ENCODE measurements at regions not wholly inside any gene's neighbourhood (a gene's known extent, or its start where the extent isn't known, plus 50 kb on each side); places are given as distances from the start of the nearest gene placed in this dataset.

DNA sequence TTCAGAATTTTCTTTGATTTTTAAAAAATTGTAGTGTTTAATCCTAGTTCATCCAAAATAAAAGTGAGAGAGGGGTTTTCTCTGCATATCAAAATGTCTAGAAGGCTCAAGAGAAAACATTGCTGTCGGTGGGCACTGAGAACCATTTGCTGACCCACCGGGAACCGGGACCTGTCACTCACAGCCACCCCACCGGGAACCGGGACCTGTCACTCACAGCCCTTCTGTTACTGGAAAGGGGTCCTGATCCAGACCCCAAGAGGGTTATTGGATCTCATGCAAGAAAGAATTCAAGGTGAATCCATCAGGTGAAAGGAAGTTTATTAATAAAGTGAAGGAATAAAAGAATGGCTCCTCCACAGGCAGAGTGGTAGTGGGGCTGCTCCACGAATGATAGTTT, 106.0 kb upstream of the SFSWAP start:
- TF ChIP-seq, protein P1, sequence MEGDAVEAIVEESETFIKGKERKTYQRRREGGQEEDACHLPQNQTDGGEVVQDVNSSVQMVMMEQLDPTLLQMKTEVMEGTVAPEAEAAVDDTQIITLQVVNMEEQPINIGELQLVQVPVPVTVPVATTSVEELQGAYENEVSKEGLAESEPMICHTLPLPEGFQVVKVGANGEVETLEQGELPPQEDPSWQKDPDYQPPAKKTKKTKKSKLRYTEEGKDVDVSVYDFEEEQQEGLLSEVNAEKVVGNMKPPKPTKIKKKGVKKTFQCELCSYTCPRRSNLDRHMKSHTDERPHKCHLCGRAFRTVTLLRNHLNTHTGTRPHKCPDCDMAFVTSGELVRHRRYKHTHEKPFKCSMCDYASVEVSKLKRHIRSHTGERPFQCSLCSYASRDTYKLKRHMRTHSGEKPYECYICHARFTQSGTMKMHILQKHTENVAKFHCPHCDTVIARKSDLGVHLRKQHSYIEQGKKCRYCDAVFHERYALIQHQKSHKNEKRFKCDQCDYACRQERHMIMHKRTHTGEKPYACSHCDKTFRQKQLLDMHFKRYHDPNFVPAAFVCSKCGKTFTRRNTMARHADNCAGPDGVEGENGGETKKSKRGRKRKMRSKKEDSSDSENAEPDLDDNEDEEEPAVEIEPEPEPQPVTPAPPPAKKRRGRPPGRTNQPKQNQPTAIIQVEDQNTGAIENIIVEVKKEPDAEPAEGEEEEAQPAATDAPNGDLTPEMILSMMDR (IDR thresholded peaks at IDR 0.05) = no peak
- no peak for TF ChIP-seq POLR2A (IDR thresholded peaks at IDR 0.05)
- Histone ChIP-seq H3K36me3 (no peaks in the 10 kb centered on the region), H3K27ac (no peak overlapping the region), H3K9me3 (no peaks in the 10 kb centered on the region), H3K4me3 (replicated peaks in 1 of 3) (no peak overlapping the region), H3K27me3 (no peaks in the 10 kb centered on the region), H3K4me1 (no peaks in the 10 kb centered on the region)
- WGBS, 2 donors = 85 to 89% methylated on average over 6 of the region's 6 CpGs
- intact Hi-C loops (cut with DNase I) = no loop called here
- DNase-seq = no peak

- Histone ChIP-seq H3K36me3 (no peaks in the 10 kb centered on the region), H3K27me3 (no peaks in the 10 kb centered on the region), H3K4me3 (replicated peaks in 1 of 3) (no peak overlapping the region), H3K27ac (no peak overlapping the region), H3K4me1 (no peaks in the 10 kb centered on the region), H3K9me3 (no peaks in the 10 kb centered on the region)
- TF ChIP-seq, protein P1 (IDR thresholded peaks at IDR 0.05) = no peak
- no peak for TF ChIP-seq POLR2A (IDR thresholded peaks at IDR 0.05)
- intact Hi-C loops (cut with DNase I) = no loop called here
- WGBS, 2 donors = 84% methylated on average over 7 of the region's 7 CpGs
- DNase-seq = no peak
Observed at GRCh38 chr12:131605304-131605829, 105.5 kb upstream of the SFSWAP start.

DNA sequence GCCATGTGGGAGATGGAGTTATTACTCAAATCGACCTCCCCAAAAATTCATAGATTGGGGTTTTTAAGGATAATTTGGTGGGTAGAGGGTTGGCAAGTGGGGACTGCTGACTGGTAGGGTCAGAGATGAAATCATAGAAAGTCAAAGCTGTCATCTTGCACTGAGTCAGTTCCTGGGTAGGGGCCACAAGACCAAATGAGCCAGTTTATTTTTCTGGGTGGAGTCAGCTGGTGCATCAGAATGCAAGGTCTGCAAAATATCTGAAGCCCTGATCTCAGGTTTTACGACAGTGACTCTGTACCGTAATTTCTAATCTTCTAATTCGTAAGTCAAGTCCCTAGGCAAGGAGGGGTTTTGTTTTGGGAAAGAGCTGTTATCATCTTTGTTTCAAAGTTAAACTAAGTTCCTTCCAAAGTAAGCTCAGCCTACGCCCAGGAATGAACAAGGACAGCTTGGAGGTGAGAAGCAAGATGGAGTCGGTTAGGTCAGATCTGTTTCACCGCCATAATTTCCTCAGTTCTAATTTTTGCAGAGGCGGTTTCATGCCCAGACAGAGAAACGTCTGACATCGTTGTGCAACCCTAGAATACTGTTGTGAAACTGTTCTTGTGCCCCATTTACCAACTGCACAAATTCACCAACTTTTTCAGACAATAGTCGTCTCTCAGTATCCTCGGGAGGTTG, 104.5 kb upstream of the SFSWAP start:
- intact Hi-C loops (cut with DNase I) = no loop called here
- Histone ChIP-seq H3K36me3 (no peaks in the 10 kb centered on the region), H3K27ac (no peak overlapping the region), H3K4me1 (no peaks in the 10 kb centered on the region), H3K4me3 (replicated peaks in 1 of 3) (no peak overlapping the region), H3K9me3 (no peaks in the 10 kb centered on the region), H3K27me3 (no peaks in the 10 kb centered on the region)
- no peak for DNase-seq
- TF ChIP-seq, protein P1 (IDR thresholded peaks at IDR 0.05) = no peak
- TF ChIP-seq POLR2A (IDR thresholded peaks at IDR 0.05) = no peak
- WGBS, 2 donors = 84 to 87% methylated on average over 12 of the region's 12 CpGs

DNA sequence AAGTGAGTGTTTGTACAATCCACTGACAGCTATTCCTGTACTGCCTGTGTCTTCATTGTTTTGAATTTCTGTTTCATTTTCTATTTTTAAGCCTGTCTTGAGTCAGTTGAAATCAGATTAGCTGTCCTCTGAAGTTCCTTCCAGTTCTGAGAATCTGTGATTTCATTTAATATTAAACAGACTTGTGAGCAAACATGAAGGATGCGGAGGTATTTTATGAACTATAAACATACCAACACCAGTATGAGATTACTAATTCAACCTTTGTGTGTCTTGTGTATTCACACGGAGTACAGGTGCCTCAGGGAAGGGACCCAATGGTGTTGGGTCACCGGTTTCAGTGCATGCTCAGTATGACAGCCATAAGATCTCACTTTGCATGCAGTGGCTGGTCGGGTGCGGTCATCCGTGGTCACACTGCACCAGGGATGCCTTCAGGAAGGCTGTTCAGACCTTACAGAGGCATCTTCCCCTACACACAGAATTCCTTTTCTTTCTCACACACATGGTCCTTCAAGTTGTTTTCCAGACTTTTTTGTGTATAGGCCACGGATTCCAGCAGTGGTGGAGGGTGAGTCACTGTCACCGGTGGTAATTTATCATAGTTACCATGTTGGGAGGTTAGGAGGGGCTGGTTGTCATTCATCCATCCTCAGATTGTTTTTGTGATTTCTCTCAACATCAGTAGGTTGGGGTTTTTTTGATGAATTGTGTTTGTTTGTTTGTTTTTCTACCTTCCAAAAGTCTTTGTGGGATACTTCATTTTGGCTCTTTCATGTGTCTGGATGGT, 103.0 kb upstream of the SFSWAP start:
- no peaks in the 10 kb centered on the region for H3K36me3 ChIP-seq
- no peaks in the 10 kb centered on the region for H3K4me1 ChIP-seq
- H3K27ac ChIP-seq = no peak overlapping the region
- H3K9me3 ChIP-seq = no peaks in the 10 kb centered on the region
- no peak overlapping the region for H3K4me3 ChIP-seq (replicated peaks in 1 of 3)
- no peaks in the 10 kb centered on the region for H3K27me3 ChIP-seq
- DNase-seq = no peak
- intact Hi-C loops (cut with DNase I) = no loop called here
- 73 to 77% methylated on average over 8 of the region's 8 CpGs for WGBS, 2 donors
- TF ChIP-seq, protein P1 (IDR thresholded peaks at IDR 0.05) = no peak
- TF ChIP-seq POLR2A (IDR thresholded peaks at IDR 0.05) = no peak
